Loucy (cell line): ENCODE measurements at regions not wholly inside any gene's neighbourhood (a gene's known extent, or its start where the extent isn't known, plus 50 kb on each side); places are given as distances from the start of the nearest gene placed in this dataset.

Source experiments
- EZH2phosphoT487 ChIP-seq: fragments of 200-600 bp; IDR thresholded peaks from 2 replicates; pipeline ENCODE4 v1.6.1; 2018; ENCODE audit warnings: antibody characterized with exemption, mild to moderate bottlenecking, moderate library complexity, borderline replicate concordance
- TF ChIP-seq, protein P1 (sequence below): fragments of 200-600 bp; sonication (generic); conservative IDR thresholded peaks from 2 replicates; pipeline ENCODE4 v1.5.1; 2014; ENCODE audit warnings: mild to moderate bottlenecking, antibody characterized with exemption, low read length

- TF ChIP-seq, protein P1, sequence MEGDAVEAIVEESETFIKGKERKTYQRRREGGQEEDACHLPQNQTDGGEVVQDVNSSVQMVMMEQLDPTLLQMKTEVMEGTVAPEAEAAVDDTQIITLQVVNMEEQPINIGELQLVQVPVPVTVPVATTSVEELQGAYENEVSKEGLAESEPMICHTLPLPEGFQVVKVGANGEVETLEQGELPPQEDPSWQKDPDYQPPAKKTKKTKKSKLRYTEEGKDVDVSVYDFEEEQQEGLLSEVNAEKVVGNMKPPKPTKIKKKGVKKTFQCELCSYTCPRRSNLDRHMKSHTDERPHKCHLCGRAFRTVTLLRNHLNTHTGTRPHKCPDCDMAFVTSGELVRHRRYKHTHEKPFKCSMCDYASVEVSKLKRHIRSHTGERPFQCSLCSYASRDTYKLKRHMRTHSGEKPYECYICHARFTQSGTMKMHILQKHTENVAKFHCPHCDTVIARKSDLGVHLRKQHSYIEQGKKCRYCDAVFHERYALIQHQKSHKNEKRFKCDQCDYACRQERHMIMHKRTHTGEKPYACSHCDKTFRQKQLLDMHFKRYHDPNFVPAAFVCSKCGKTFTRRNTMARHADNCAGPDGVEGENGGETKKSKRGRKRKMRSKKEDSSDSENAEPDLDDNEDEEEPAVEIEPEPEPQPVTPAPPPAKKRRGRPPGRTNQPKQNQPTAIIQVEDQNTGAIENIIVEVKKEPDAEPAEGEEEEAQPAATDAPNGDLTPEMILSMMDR: no peak
- no peak for TF ChIP-seq EZH2phosphoT487
Observed at GRCh38 chr7:52447581-52448180, 587.8 kb upstream of the POM121L12 start.
